Hippocampal formation (tissue), 2 donors: ENCODE measurements at regions not wholly inside any gene's neighbourhood (a gene's known extent, or its start where the extent isn't known, plus 50 kb on each side); places are given as distances from the start of the nearest gene placed in this dataset.
"Not testable (repeated sequence)": the region's sequence is repeated elsewhere in the genome, so short reads cannot be mapped to it uniquely, and the experiment has no call there.

ENCODE experiments used
- DNase-seq, 2 donors: peaks; one replicate each; lab custom pipeline; 2025; lab: John Stamatoyannopoulos, UW

- no peak for DNase-seq
Observed at GRCh38 chr12:88893801-88894200, 313.5 kb upstream of the KITLG start.

- DNase-seq: not testable (repeated sequence)
Observed at GRCh38 chr12:88891434-88891833, 311.2 kb upstream of the KITLG start.

- no peak for DNase-seq
Observed at GRCh38 chr12:88889326-88890110, 309.2 kb upstream of the KITLG start.

GRCh38 chr12:88884600-88884999 lies 304.3 kb upstream of the KITLG start:
- no peak for DNase-seq

DNA sequence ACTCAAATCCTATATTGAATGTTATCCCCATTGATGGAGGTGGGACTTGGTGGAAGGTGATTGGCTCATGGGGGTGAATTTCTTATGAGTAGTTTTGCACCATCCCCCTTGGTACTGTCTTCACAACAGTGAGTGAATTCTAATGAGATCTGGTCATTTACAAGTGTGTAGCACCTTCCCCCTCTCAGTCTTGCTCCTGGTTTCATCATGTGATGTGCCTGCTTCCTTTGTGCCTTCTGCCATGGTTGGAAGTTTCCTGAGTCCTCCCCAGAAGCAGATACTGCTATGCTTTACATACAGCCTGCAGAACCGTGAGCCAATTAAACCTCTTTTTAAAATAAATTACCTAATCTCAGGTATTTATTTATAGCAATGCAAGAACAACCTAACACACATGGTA lies 302.4 kb upstream of the KITLG start:
- DNase-seq: no peak

- DNase-seq: no peak
Observed at GRCh38 chr12:88880051-88880450, 299.8 kb upstream of the KITLG start.

- DNase-seq: no peak
Observed at GRCh38 chr12:88878295-88878694, 298.0 kb upstream of the KITLG start.

DNA sequence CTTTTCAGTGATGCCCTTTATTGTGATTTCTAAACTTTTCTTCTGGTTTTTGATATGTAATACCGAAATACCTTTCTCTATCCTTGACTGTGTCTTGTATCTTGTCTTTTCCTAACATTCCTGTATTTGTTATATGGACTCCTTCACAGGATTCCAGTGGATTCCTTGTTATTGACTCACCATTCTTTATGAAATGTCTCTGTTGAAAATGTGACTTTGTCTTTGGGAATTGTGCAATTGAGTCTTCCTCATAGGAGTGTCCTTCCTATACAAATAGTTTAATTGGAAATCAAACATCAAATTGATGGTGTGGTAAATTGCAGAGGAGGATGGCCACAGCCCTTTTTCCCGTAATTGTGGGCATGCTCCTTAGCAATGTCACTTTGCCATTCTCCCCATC lies 296.6 kb upstream of the KITLG start:
- DNase-seq: no peak

DNA sequence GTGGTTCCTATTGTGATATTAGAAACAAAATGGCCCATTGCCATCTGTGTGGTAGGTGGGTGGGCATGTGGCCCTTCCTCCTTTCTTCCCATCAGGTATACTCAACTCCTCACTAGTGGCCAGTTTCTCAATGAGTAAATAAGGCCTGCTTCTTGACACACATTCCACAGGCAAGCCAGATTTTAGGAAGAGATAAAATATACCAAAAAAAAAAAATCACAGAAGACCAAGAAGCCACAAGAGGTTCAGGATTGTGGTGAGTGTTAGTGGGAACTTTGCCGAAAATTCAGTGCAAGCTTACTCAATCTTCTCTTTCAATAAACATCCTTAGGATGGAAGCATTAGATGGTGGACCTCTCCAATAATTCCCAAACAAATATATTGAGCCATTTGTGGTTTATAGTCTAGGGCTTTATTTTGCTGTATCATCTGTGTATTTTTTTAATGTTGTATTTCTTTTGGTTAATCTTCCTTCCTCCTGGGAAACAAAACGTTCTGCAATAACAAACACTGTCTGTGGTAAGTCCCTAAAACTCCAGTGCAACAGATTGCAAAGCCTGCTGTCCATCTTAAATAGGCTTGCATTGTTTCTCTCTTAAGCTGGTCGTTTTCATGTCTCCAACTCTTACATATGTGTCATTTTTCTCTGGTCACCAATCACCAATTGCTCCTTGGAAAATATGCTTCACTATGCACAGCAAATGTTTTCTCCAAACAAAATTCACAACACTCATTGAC lies 289.9 kb upstream of the KITLG start:
- no peak for DNase-seq

- DNase-seq: no peak
Observed at GRCh38 chr12:88868050-88868449, 287.8 kb upstream of the KITLG start.

- DNase-seq: no peak
Observed at GRCh38 chr12:88867510-88867909, 287.2 kb upstream of the KITLG start.

GRCh38 chr12:88866881-88867280 lies 286.6 kb upstream of the KITLG start:
- no peak for DNase-seq

DNA sequence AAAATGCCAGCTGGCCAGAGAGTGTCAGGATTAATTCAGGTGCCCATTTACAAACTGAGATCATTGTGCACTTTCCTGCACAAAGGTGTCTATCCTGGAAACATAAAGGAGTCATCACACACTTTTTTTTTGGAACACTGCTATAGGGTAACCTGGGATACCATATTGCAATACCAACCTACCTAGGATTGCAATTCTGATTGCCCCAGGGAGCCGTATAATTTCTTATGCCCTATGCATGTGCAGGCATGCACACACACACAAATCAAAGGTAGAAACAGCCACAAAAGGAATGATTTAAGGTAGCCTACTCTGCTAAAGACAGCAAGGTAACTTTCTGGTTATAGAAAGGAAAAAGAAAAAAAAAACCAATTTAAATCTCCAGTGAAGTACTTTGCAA lies 285.3 kb upstream of the KITLG start:
- no peak for DNase-seq

DNA sequence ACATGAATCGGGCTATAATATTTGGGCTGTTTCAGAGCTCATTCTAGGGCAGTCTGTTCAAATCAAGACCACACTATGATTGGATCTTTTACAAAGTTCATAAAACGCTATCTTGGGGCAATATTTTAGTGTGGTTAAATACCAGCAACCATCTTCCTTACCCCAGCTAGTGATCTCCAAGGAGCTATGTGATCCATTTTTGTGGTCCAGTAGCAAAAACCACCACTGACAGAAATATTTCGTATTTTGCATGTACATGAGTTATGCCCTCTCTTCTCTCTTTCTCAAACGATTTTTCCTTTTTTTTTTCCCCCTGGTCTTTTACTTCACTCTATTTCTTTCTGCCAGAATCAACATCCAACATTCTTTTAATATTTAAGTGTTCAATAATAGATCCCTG lies 280.6 kb upstream of the KITLG start:
- no peak for DNase-seq

DNA sequence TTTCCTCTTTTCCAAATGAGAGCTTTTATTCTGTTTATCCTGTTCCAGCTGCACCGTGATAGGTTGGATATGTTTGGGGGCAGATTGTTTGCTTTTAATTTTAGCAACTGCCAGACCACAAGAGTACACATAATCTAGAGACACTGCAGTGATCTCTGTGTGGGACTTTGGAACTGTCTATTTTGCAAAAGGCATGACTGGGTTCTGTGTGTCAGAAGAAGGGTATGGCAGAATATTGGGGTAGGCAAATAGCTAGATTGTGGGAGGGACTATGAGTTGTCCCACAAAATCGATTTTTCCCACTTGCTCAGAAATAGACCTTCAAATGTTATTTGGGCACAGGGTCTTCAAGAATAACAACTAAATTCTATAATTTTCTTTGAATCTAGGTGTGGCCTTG lies 275.9 kb upstream of the KITLG start:
- DNase-seq: no peak

DNA sequence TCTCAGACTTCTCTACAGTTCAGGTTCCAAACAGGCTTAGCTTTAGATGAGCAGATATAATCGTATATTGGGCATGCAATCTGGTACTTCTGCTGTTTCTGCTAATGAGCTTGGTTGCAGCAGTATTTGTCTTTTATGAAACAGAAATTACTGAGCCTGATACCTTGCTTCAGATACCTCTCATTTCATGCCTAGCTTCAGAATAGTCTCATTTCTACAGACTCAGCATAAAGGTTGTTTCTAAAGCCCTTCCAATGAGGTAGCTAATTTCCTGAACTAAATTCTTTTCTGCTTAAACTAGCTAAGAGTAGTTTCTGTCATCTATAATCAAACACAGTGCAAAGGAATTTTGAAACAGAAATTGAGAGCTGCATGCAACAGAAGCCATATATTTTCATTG lies 275.0 kb upstream of the KITLG start:
- no peak for DNase-seq

DNA sequence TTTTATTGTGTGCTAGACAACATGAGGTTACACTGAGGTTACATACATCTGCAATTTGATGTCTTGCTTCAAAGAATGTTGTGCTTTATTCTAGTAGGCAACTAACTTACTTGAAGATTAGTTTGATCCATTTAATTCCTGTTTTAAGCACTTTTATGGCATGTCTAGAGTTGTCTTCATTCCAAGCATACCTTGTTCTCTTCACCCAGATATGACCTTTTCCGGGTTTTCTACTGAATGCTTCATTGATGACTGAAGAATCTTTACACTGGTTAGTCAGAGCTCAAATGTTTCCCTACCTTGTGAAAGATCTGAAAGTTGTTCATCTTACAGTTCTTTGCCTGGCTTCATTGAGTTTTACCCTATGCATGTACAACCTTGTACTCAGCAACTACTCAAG lies 274.0 kb upstream of the KITLG start:
- DNase-seq: no peak

DNA sequence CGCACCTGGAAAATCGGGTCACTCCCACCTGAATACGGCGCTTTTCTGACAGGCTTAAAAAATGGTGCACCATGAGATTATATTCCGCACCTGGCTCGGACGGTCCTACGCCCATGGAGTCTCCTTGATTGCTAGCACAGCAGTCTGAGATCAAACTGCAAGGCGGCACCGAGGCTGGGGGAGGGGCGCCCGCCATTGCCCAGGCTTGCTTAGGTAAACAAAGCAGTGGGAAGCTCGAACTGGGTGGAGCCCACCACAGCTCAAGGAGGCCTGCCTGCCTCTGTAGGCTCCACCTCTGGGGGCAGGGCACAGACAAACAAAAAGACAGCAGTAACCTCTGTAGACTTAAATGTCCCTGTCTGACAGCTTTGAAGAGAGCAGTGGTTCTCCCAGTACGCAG lies 267.0 kb upstream of the KITLG start:
- not testable (repeated sequence) for DNase-seq

GRCh38 chr12:88844426-88844825 lies 264.2 kb upstream of the KITLG start:
- DNase-seq: no peak

DNA sequence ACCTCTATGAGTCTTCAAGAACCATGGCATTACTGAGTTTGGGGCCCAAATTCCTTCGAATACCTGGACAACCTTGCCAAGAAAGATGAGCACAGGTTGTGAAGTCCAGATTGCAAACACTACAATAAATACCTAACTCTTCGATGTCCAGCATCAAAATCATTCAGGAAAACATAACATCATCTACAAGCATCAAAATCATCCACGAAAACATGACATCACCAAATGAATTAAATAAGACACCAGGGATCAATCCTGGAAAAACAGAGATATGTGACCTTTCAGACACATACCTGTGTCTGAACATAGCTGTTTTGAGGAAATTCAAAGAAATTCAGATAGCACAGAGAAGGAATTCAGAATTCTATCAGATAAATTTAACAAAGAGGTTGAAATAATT lies 262.0 kb upstream of the KITLG start:
- no peak for DNase-seq

- no peak for DNase-seq
Observed at GRCh38 chr12:88839486-88839885, 259.2 kb upstream of the KITLG start.

GRCh38 chr12:88836156-88836555 lies 255.9 kb upstream of the KITLG start:
- DNase-seq: no peak

- no peak for DNase-seq
Observed at GRCh38 chr12:88834226-88834625, 254.0 kb upstream of the KITLG start.
